ENCODE measurements at regions not wholly inside any gene's neighbourhood (a gene's known extent, or its start where the extent isn't known, plus 50 kb on each side); places are given as distances from the start of the nearest gene placed in this dataset.

GRCh38 chr2:225764346-225764745, 364.8 kb downstream of the NYAP2 start:
- TF ChIP-seq CTCF (IDR thresholded peaks at IDR 0.05; ENCODE audit: unreplicated experiment), result no peak
- no peak overlapping the region for H3K4me3 Mint-ChIP-seq (ENCODE audit: unreplicated experiment)
- DNase-seq (ENCODE audit: low spot score), result no peak
- H3K36me3 Mint-ChIP-seq (ENCODE audit: low read depth, unreplicated experiment), result no peaks in the 10 kb centered on the region
- H3K27ac Mint-ChIP-seq (ENCODE audit: unreplicated experiment), result no peak overlapping the region
- H3K4me1 Mint-ChIP-seq (ENCODE audit: unreplicated experiment), result no peaks in the 10 kb centered on the region
- H3K9me3 Mint-ChIP-seq (ENCODE audit: unreplicated experiment), result no peaks in the 10 kb centered on the region
- no peaks in the 10 kb centered on the region for H3K27me3 Mint-ChIP-seq (ENCODE audit: unreplicated experiment)

GRCh38 chr2:225763711-225764110, 364.2 kb downstream of the NYAP2 start:
- H3K4me3 Mint-ChIP-seq (ENCODE audit: unreplicated experiment), result no peak overlapping the region
- no peak for DNase-seq (ENCODE audit: low spot score)
- H3K4me1 Mint-ChIP-seq (ENCODE audit: unreplicated experiment), result no peaks in the 10 kb centered on the region
- H3K27ac Mint-ChIP-seq (ENCODE audit: unreplicated experiment), result no peak overlapping the region
- no peak for TF ChIP-seq CTCF (IDR thresholded peaks at IDR 0.05; ENCODE audit: unreplicated experiment)
- no peaks in the 10 kb centered on the region for H3K9me3 Mint-ChIP-seq (ENCODE audit: unreplicated experiment)
- H3K36me3 Mint-ChIP-seq (ENCODE audit: low read depth, unreplicated experiment), result no peaks in the 10 kb centered on the region
- no peaks in the 10 kb centered on the region for H3K27me3 Mint-ChIP-seq (ENCODE audit: unreplicated experiment)

GRCh38 chr2:225761396-225761795, 361.9 kb downstream of the NYAP2 start:
- TF ChIP-seq CTCF (IDR thresholded peaks at IDR 0.05; ENCODE audit: unreplicated experiment), result no peak
- Mint-ChIP-seq H3K27me3 (ENCODE audit: unreplicated experiment) (no peaks in the 10 kb centered on the region), H3K9me3 (ENCODE audit: unreplicated experiment) (no peaks in the 10 kb centered on the region), H3K36me3 (ENCODE audit: low read depth, unreplicated experiment) (no peaks in the 10 kb centered on the region), H3K4me1 (ENCODE audit: unreplicated experiment) (no peaks in the 10 kb centered on the region), H3K27ac (ENCODE audit: unreplicated experiment) (no peak overlapping the region), H3K4me3 (ENCODE audit: unreplicated experiment) (no peak overlapping the region)
- no peak for DNase-seq (ENCODE audit: low spot score)

GRCh38 chr2:225757248-225757647, 357.7 kb downstream of the NYAP2 start:
- H3K27ac Mint-ChIP-seq (ENCODE audit: unreplicated experiment), result no peak overlapping the region
- no peak overlapping the region for H3K4me3 Mint-ChIP-seq (ENCODE audit: unreplicated experiment)
- no peak for DNase-seq (ENCODE audit: low spot score)
- no peaks in the 10 kb centered on the region for H3K36me3 Mint-ChIP-seq (ENCODE audit: low read depth, unreplicated experiment)
- H3K9me3 Mint-ChIP-seq (ENCODE audit: unreplicated experiment), result no peaks in the 10 kb centered on the region
- no peaks in the 10 kb centered on the region for H3K27me3 Mint-ChIP-seq (ENCODE audit: unreplicated experiment)
- TF ChIP-seq CTCF (IDR thresholded peaks at IDR 0.05; ENCODE audit: unreplicated experiment), result no peak
- no peaks in the 10 kb centered on the region for H3K4me1 Mint-ChIP-seq (ENCODE audit: unreplicated experiment)

- no peak for TF ChIP-seq CTCF (IDR thresholded peaks at IDR 0.05; ENCODE audit: unreplicated experiment)
- no peaks in the 10 kb centered on the region for H3K36me3 Mint-ChIP-seq (ENCODE audit: low read depth, unreplicated experiment)
- H3K4me1 Mint-ChIP-seq (ENCODE audit: unreplicated experiment), result no peaks in the 10 kb centered on the region
- H3K27me3 Mint-ChIP-seq (ENCODE audit: unreplicated experiment), result no peaks in the 10 kb centered on the region
- H3K9me3 Mint-ChIP-seq (ENCODE audit: unreplicated experiment), result no peaks in the 10 kb centered on the region
- no peak for DNase-seq (ENCODE audit: low spot score)
- no peak overlapping the region for H3K4me3 Mint-ChIP-seq (ENCODE audit: unreplicated experiment)
- H3K27ac Mint-ChIP-seq (ENCODE audit: unreplicated experiment), result no peak overlapping the region
Observed at GRCh38 chr2:225756198-225756597, 356.7 kb downstream of the NYAP2 start.

Data from endothelial cell (in vitro differentiated cells).